ENCODE measurements at regions not wholly inside any gene's neighbourhood (a gene's known extent, or its start where the extent isn't known, plus 50 kb on each side); places are given as distances from the start of the nearest gene placed in this dataset.

GRCh38 chr2:74743778-74744177, 89.7 kb downstream of the SEMA4F start:
- TF ChIP-seq CTCF (IDR thresholded peaks at IDR 0.05), result no peak
- no peak for TF ChIP-seq RAD21 (conservative IDR thresholded peaks at IDR 0.05 in 1 of 2, IDR thresholded peaks at IDR 0.05 in 1 of 2)
- no peak for TF ChIP-seq ZC3H11A (IDR thresholded peaks at IDR 0.05)

Data from A549 (cell line).